ENCODE measurements at regions not wholly inside any gene's neighbourhood (a gene's known extent, or its start where the extent isn't known, plus 50 kb on each side); places are given as distances from the start of the nearest gene placed in this dataset.

DNA sequence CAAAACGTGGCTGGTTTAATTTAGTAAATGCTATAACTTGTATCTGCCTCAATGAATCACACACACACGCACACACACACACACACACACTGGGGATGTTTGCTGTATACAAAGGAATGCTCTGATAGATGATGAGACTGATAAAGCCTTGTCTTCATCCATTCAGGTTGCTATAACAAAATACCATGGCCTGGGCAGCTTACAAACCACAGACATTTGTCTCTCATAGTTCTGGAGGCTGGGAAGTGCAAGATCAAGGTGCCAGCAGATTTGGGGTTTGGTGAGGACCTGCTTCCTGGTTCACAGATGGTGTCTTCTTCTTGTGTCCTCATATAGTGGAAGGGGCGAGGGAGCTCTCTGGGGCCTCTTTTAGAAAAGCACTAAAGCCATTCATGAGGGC, 149.5 kb upstream of the HDAC4 start:
- TF ChIP-seq, protein P1, sequence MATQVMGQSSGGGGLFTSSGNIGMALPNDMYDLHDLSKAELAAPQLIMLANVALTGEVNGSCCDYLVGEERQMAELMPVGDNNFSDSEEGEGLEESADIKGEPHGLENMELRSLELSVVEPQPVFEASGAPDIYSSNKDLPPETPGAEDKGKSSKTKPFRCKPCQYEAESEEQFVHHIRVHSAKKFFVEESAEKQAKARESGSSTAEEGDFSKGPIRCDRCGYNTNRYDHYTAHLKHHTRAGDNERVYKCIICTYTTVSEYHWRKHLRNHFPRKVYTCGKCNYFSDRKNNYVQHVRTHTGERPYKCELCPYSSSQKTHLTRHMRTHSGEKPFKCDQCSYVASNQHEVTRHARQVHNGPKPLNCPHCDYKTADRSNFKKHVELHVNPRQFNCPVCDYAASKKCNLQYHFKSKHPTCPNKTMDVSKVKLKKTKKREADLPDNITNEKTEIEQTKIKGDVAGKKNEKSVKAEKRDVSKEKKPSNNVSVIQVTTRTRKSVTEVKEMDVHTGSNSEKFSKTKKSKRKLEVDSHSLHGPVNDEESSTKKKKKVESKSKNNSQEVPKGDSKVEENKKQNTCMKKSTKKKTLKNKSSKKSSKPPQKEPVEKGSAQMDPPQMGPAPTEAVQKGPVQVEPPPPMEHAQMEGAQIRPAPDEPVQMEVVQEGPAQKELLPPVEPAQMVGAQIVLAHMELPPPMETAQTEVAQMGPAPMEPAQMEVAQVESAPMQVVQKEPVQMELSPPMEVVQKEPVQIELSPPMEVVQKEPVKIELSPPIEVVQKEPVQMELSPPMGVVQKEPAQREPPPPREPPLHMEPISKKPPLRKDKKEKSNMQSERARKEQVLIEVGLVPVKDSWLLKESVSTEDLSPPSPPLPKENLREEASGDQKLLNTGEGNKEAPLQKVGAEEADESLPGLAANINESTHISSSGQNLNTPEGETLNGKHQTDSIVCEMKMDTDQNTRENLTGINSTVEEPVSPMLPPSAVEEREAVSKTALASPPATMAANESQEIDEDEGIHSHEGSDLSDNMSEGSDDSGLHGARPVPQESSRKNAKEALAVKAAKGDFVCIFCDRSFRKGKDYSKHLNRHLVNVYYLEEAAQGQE (IDR thresholded peaks at IDR 0.05; ENCODE audit: insufficient read depth in 1 of 2, low read depth in 2 of 2, low read length in 2 of 2): no peak
- TF ChIP-seq FOXP2 (optimal IDR thresholded peaks at IDR 0.05; ENCODE audit: borderline replicate concordance, extremely low read depth, extremely low read length, insufficient read depth) (no peak), POLR2AphosphoS5 (IDR thresholded peaks at IDR 0.05; ENCODE audit: low read depth, low read length) (no peak)
